HG03135 (cell line): ENCODE measurements at regions not wholly inside any gene's neighbourhood (a gene's known extent, or its start where the extent isn't known, plus 50 kb on each side); places are given as distances from the start of the nearest gene placed in this dataset.
"Not testable (repeated sequence)": the region's sequence is repeated elsewhere in the genome, so short reads cannot be mapped to it uniquely, and the experiment has no call there.

Experiments used
- ATAC-seq: cut with Tn5 transposase; IDR thresholded peaks from one replicate; pipeline ENCODE4 v1.9.1; 2021; ENCODE audit warnings: mild to moderate bottlenecking, moderate library complexity; ENCODE audit not compliant: unreplicated experiment

DNA sequence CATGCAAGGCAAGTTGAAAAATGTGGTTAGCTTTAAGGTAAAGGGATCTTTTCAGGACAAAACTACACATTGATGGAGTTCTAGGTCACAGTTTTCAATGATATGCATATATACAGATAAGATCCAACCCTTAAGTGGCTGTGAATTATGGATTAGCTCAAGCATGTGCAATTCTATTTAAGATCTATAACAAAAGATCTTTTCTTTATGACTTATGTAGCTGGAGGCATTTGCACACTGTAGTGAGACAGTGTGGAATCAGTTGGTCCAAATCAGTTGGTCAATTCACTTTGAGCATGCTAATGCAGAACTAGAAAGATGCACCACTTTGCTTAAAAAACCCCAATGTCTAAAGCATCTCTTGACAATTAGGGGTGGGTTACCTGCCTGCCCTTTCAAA is 417.1 kb upstream of the ZEB2 start:
- ATAC-seq = no peak

DNA sequence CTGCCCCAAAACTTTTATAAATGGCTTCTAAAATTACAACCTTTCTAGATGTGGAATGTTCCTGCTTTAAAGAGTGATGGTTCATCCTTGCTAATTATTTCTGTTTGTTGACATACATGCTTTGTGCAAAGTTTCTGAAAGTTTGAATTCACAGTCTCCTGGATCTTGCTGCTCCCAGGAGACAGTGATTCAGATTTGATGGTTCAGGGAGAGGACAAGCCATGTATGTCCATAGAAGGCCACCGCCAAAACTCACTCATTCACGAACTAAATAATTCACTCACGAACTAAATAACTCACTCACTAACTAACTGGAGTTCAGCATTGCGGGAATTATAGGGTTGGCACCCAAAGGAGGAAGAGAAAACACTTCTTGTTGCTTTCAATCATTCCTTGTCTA is 416.5 kb upstream of the ZEB2 start:
- ATAC-seq = no peak

DNA sequence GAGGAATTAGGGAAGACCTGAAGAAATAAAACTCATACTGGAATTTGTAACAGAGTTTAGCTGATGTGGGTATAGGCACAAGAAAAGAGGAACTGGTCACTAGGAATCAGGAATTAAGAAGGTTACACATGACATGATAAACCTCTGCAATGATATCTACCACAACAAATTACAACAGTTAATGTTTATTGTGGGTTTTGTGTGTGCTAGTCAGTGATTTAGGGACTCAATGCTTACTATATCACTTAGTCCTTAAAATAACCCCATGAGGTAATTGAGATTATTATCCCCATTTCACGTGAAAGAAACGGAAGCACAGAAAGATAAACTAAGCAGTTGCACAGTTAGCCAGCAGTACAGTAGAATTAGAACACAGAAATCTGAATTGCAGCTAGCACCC is 415.8 kb upstream of the ZEB2 start:
- ATAC-seq = no peak

DNA sequence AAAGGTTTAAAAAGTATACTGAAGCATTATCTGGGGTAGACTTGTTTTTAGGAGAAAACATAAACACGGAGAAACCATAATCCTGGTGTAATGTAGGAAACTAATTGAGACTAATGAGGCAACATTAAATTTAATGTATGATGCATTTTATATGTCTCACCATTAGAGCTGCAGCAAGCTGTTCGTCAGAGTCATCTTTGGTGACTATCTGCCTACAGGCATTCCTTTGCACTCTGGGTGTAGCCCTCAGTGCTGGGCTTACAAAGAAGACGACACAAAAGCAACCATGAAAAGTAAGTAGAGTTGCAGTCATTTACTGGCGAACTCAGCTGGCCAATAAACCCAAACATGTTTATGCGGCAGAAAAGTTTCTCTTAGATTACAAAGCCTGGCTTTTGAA is 415.3 kb upstream of the ZEB2 start:
- no peak for ATAC-seq

DNA sequence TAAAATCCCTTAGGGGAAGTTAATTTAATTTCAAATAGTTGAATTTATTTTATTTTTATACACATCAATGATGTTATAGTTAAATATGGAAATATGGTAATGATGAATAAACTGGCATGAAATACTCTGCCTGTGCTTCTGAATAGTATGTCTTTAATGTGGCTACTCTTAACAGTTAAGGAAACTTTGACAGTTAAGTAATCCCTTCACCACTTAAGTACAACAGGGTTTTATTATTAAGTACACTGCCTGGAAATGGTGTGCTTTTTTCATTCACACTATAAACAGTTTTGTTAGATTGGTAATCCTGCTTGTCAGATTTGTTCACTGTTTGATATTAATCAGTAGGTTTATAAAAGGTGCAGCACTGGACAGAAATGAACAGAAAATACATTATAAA is 412.0 kb upstream of the ZEB2 start:
- ATAC-seq = no peak

GRCh38 chr2:144931480-144931879 is 411.6 kb upstream of the ZEB2 start:
- ATAC-seq = no peak

DNA sequence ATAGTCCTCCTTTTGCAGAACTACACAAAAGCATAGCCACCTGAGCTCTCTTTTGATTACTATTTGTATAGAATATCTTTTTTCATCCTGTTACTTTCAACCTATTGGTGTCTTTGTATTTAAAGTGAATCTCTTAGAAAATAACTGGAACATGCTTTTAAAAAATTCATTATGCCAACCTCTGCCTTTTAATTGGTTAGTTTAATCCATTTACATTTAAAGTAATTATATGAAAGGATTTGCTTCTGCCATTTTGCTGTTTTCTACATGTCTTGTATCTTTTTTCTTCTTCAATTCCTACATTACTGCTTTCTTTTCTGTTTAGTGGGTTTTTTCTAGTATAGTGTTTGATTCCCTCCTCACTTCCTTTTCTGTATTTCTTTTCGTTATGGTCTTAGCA is 407.5 kb upstream of the ZEB2 start:
- no peak for ATAC-seq

DNA sequence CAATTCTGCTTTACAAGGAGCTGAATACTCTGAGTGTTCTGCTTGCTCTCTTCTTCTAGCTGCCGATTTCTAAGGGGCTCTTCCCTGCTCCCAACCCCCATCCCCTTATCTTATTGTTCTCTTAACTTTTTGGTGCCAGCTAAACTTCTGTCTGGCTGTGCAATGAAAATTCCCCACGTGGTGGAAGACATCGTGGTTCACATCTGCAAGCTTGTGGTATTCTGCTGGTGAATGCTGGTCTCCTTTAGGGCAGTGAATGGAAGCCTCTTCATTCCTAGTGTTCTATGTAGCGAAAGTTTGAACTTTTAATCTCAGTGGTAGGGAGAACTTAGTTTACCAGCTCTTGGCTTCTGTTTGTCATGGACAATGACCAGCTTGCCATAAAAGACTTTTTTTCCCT is 406.0 kb upstream of the ZEB2 start:
- ATAC-seq = no peak

- ATAC-seq = no peak
Observed at GRCh38 chr2:144924827-144925226, 404.9 kb upstream of the ZEB2 start.

GRCh38 chr2:144922519-144922918 is 402.6 kb upstream of the ZEB2 start:
- no peak for ATAC-seq

DNA sequence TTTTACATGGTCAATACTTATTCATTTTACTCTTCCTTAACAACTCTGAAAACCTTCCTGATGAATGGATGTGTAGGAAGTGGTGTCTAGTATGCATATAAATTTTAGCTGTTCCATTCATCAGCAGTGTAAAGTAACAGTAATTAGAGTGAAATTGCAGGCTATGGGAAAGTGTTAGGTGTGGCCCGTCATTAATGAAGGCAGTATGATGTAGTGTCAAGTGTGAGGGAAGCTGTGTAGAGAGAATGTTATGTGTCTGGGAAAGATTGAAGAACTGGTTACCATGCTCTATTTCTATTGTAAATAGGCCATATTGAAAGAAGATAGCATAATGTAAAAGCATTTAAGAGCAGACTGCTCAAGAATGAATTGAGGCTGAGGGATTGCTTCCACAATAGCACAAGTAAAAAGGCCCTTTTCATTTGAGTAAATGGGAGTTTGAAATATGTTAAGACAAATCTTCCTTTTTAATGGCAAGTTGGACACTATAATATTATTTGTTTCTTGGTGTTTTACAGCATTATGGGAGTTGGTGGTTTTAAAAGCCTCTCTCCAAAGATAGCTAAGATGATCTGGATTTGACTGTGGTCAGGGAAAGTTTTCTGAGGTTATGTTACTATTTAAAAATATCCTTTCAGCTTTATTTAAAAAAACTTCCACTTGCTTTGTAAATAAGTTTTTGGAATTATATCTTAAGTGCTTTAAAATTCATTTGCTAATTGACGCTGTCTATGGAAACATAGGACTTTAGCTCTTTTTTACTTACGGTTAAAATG is 401.0 kb upstream of the ZEB2 start:
- no peak for ATAC-seq

GRCh38 chr2:144914622-144915318 is 394.9 kb upstream of the ZEB2 start:
- ATAC-seq = no peak

GRCh38 chr2:144914113-144914512 is 394.2 kb upstream of the ZEB2 start:
- ATAC-seq = no peak

GRCh38 chr2:144912206-144912605 is 392.3 kb upstream of the ZEB2 start:
- no peak for ATAC-seq

DNA sequence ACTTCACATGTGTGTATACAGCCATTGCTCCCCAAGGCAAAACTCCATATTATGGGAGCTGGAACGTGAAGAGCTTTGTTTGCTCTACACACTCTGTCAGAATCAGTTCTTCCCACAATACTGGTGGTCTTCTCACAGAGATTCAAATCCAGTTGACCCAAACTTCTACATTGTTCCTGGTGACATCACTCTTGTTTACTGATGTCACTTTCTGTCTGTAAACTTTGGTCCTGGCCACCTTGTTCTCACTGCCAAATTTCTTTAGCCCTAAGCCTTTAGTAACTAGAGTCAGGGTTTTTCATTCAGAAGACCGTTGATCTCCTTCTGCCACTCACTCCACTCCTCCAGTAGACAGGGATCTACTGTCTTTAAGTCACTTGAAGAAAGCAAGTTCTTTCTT is 386.0 kb upstream of the ZEB2 start:
- no peak for ATAC-seq

DNA sequence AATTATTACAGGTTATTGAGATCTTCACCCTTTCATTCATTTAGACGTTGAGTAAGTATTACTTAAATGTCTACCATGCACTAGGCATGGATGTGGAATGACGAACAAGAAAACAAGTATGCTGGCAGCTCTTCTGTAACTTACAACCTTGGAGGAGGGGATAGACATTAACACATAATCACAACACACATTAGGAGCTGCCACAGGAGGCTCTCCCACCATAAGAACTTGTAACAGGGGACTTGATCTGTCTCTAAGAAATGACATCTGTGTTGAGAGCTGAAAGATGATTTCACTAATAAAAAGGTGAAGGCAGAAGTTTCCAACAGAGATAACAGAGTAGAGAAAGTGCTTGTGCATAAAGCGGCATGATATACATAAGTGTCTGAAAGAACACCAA is 384.7 kb upstream of the ZEB2 start:
- no peak for ATAC-seq

GRCh38 chr2:144903045-144903444 is 383.1 kb upstream of the ZEB2 start:
- ATAC-seq = not testable (repeated sequence)

- not testable (repeated sequence) for ATAC-seq
Observed at GRCh38 chr2:144901386-144901785, 381.5 kb upstream of the ZEB2 start.

GRCh38 chr2:144896341-144896740 is 376.4 kb upstream of the ZEB2 start:
- ATAC-seq = no peak

DNA sequence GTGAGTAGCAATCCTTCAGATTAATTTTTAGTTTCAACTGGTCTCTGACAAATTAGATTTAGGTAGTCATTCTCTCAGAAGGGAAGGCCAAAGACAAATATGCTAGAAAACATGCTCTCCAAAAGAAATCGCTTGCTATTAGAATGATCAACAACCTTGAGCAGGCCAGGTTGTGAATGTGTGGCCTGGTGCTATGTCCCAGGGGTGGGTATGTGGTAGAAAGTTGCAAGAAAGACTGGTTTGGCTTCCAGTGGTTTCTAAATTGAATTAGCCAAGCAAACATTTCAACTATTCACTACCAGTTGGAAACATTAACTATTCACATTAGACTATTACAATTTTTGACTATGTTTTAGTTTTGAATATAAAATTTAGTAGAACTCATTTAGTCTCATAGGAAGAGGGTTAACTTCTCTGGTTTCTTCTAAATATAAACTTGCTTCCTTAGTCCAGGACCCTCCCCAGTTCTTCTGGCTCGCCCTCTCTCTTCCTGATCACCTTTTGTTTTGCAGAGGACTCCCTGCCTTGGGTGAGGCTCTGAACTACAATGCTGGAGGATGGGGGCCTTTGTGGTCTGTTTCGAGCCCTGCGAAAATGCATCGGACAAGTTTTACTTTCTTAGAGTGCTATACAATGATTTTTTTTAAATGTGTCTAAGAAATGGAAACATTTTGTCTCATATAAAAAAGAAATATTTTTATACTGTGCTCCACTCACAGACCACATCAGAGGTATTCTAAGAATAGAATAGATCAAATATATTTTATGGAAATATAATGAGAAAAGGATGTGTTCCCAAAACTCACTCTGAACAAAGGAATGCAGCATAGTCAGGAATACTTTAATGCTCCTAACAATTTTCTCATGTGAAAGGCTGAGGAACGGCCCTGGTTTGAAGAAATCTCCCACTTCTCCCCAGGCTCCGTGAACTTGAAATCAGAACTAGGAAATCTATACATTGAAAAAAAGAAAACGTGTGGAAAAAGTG is 375.0 kb upstream of the ZEB2 start:
- ATAC-seq = no peak

- ATAC-seq = no peak
Observed at GRCh38 chr2:144893464-144893863, 373.5 kb upstream of the ZEB2 start.
